Cardiac fibroblast (primary cell): ENCODE measurements at regions not wholly inside any gene's neighbourhood (a gene's known extent, or its start where the extent isn't known, plus 50 kb on each side); places are given as distances from the start of the nearest gene placed in this dataset.

Experiments
- DNase-seq, 2 donors: peaks; one replicate each; pipeline versions ENCODE4 v3.0.0 to v3.0.0-alpha.2; 2010; ENCODE audit warnings: low read depth in 2 of 2
- H3K4me3 ChIP-seq, 2 donors: replicated peaks in 1 of 2; 1 replicate in 1 of 2; 2 replicates in 1 of 2; pipeline ENCODE4 v1.5.1; 2011; ENCODE audit warnings: low read depth in 2 of 2, low read length in 2 of 2, mild to moderate bottlenecking in 2 of 2, moderate library complexity in 1 of 2
- CTCF ChIP-seq: IDR thresholded peaks from one replicate; pipeline ENCODE4 v1.5.1; 2011; ENCODE audit warnings: low read depth, mild to moderate bottlenecking, low read length, inconsistent platforms

DNA sequence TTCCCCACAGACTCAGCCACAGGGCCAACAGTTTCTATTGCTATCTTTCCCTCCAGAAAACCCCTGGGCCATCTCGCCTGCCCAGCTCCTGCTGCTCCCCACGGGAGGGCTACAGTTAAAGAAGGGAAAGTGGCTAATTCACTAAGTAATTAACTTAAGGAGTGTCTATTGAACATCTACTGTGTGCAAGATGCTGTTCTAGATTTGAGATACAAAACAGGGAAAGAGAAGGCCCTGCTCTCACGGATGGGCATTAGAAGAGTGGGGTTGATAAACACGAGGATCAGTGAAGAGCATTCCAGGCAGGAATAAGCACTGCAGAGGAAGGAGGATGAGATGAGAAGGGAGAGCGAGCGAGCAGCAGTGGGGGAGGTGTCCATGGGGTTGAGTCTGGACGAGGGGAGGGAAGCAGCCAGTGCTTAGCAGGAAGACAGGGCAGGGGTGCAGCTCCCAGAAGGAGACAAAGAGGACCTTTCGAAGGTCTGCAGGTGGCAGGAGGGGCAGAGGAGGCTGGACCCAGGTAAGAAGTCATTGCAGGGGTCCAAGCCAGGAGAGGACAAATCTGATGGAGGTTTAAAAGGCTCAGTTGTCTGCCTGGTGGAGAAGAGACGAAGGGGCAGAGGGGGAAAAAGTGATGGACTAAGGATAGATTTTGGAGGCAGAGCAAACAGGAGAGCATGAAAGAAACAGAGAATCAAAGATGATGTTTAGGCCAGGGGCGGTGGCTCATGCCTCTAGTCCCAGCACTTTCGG is 64.7 kb downstream of the KLF15 start:
- TF ChIP-seq CTCF, result no peak
- DNase-seq, result no peak
- no peak overlapping the region for H3K4me3 ChIP-seq

DNA sequence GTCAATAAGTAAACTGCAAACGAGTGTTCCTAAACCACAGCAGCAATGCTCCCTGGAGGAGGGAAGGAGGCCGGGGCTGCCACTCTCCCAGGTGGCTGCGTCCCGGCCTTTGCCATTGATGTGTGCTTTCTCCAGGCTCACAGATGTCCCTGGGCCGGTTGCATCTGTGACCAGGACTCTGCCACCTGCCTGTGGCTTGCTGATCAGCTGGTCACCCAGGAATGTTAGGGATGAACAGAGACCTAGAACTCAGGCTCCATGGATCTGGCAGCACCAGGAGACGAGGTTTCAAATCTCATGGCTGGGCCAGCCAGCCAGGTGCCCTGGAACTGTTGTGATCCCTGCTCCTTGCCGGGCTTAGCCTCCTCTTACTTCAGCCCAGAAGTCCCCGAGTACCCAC is 65.7 kb downstream of the KLF15 start:
- no peak for TF ChIP-seq CTCF
- H3K4me3 ChIP-seq, result no peak overlapping the region
- no peak for DNase-seq

- DNase-seq, result no peak
- H3K4me3 ChIP-seq, result no peak overlapping the region
- no peak for TF ChIP-seq CTCF
Observed at GRCh38 chr3:126291061-126291460, 66.1 kb downstream of the KLF15 start.

GRCh38 chr3:126290325-126290724 is 66.9 kb downstream of the KLF15 start:
- no peak for DNase-seq
- no peak overlapping the region for H3K4me3 ChIP-seq
- no peak for TF ChIP-seq CTCF

DNA sequence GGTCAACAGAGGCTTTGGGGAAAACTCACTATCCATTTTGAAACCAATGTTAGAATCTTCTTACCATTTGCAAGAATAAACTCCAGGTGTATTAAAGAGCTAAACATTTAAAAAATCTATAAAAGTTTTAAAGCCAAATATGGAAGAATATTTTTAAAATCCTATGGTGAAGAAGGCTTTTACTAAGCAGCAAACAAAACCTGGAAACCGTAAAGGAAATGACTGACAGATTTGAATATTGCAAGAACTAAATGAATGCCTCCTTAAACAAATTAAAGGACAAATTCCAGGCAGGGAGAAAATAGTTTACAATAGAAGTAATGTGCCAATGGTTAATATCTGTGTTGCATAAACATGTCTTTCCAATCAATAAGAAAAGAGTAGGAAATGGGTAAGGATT is 68.1 kb downstream of the KLF15 start:
- no peak for DNase-seq
- TF ChIP-seq CTCF, result no peak

DNA sequence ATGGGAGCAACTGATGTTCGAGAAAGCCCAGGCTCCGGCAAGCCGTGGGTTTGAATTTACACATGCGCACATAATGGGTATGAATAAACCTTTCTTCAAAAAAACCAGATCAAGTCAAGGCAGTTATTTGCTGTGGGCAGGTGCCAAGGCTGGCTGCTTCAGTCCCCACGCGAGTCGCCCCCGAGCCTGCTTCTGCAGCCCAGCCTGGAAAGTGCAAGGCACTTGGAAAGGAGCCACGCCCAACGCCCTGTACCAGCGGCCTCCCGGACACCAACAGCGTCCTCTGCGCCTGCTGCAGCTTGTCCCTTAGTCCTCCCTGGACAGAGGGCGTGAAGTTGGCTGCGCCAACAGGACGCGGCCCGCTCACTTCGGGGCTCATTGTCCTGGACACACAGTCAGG is 68.9 kb downstream of the KLF15 start:
- no peak overlapping the region for H3K4me3 ChIP-seq
- TF ChIP-seq CTCF, result no peak
- no peak for DNase-seq

More for the DNA sequence above, 68.1 kb downstream of the KLF15 start:
- no peak overlapping the region for H3K4me3 ChIP-seq
